Tibial nerve (tissue), 3 donors: ENCODE measurements at regions not wholly inside any gene's neighbourhood (a gene's known extent, or its start where the extent isn't known, plus 50 kb on each side); places are given as distances from the start of the nearest gene placed in this dataset.

ENCODE experiments used
- CTCF ChIP-seq, 5 experiments: fragments of 200-600 bp in 3 of 5; fragments of 450-650 bp in 2 of 5; sonication (generic) in 3 of 5; IDR thresholded peaks; one replicate each; pipeline ENCODE4 v1.5.1; 2016 to 2019; ENCODE audit warnings: antibody characterized with exemption in 5 of 5, mild to moderate bottlenecking in 3 of 5, moderate library complexity in 2 of 5
- POLR2A ChIP-seq, 2 donors: fragments of 450-650 bp; IDR thresholded peaks; one replicate each; pipeline ENCODE4 v1.6.1; 2017; ENCODE audit warnings: antibody characterized with exemption in 2 of 2, mild to moderate bottlenecking in 2 of 2, moderate library complexity in 2 of 2

GRCh38 chr3:27797773-27798172, 75.7 kb upstream of the EOMES start:
- TF ChIP-seq CTCF (IDR thresholded peaks at IDR 0.05) (no peak), POLR2A (IDR thresholded peaks at IDR 0.05) (no peak)
